ENCODE measurements at regions not wholly inside any gene's neighbourhood (a gene's known extent, or its start where the extent isn't known, plus 50 kb on each side); places are given as distances from the start of the nearest gene placed in this dataset.

- TF ChIP-seq ZFX (IDR thresholded peaks at IDR 0.05) = no peak
- TF ChIP-seq, protein P1, sequence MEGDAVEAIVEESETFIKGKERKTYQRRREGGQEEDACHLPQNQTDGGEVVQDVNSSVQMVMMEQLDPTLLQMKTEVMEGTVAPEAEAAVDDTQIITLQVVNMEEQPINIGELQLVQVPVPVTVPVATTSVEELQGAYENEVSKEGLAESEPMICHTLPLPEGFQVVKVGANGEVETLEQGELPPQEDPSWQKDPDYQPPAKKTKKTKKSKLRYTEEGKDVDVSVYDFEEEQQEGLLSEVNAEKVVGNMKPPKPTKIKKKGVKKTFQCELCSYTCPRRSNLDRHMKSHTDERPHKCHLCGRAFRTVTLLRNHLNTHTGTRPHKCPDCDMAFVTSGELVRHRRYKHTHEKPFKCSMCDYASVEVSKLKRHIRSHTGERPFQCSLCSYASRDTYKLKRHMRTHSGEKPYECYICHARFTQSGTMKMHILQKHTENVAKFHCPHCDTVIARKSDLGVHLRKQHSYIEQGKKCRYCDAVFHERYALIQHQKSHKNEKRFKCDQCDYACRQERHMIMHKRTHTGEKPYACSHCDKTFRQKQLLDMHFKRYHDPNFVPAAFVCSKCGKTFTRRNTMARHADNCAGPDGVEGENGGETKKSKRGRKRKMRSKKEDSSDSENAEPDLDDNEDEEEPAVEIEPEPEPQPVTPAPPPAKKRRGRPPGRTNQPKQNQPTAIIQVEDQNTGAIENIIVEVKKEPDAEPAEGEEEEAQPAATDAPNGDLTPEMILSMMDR (conservative IDR thresholded peaks at IDR 0.05) = no peak
- H3K27ac ChIP-seq = peak overlapping the region; percentile 29
Measured at GRCh38 chr7:155921086-155921803, 109.0 kb upstream of the SHH start.

DNA sequence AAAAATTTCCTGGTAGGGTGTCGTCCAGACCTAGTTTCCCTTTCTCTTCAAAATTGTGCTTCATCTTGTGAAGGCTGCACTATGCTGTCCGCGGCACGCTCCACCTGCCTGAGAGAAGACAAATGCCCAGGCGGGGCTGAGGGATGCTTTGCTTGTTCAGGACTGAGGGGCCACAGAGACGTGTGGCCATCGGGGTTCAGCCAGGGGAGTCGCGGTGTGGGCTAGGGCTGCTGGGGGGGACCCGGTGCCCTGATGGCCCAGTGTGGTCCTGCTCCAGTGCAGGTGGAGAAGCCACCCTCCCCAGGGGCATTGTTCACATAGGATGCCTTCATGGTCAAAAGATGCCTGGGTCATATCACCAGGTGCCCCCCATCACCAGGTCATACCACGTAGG is 107.8 kb upstream of the SHH start:
- TF ChIP-seq, protein P1 (conservative IDR thresholded peaks at IDR 0.05) = no peak
- no peak for TF ChIP-seq ZFX (IDR thresholded peaks at IDR 0.05)
- H3K27ac ChIP-seq = peak overlapping the region; percentile 68; the same call in 1 of the 2 replicates

- TF ChIP-seq, protein P1 (conservative IDR thresholded peaks at IDR 0.05) = no peak
- peak; percentile 51; the same call in 1 of the 2 replicates for TF ChIP-seq ZFX (IDR thresholded peaks at IDR 0.05)
- H3K27ac ChIP-seq = peak overlapping the region; percentile 68
Measured at GRCh38 chr7:155919391-155920067, 107.3 kb upstream of the SHH start.

GRCh38 chr7:155918720-155919390 is 106.6 kb upstream of the SHH start:
- peak overlapping the region; percentile 68 for H3K27ac ChIP-seq
- TF ChIP-seq, protein P1 (conservative IDR thresholded peaks at IDR 0.05) = no peak
- TF ChIP-seq ZFX (IDR thresholded peaks at IDR 0.05) = no peak

DNA sequence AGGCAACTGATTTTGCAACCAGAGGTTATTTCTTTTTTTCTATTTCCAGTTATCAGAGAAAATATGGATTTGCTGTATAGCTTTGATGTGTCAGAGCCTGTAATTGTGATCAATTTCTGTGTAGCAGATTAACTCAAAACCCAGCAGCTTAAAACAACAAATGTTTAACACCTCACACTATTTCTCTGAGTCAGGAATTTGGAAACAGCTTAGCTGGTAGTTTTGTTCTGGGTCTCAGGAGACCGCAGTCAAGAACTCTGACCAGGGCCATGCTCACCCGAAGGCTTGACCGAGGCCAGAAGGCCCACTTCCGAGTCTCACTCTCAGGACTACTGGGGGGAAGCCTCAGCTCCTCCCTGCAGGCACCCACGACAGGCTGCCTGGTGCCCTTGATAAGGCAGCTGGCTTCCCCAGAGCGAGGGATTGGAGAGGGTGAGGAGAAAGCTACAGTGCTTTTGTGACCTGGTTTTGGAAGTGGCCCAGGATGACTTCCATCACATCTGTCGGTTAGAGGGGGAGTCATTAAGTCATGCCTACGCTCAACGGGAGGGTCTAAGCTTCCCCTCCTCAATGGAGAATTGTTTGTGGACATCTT is 105.7 kb upstream of the SHH start:
- TF ChIP-seq, protein P1 (conservative IDR thresholded peaks at IDR 0.05) = no peak
- TF ChIP-seq ZFX (IDR thresholded peaks at IDR 0.05) = no peak
- H3K27ac ChIP-seq = peak overlapping the region; percentile 68

DNA sequence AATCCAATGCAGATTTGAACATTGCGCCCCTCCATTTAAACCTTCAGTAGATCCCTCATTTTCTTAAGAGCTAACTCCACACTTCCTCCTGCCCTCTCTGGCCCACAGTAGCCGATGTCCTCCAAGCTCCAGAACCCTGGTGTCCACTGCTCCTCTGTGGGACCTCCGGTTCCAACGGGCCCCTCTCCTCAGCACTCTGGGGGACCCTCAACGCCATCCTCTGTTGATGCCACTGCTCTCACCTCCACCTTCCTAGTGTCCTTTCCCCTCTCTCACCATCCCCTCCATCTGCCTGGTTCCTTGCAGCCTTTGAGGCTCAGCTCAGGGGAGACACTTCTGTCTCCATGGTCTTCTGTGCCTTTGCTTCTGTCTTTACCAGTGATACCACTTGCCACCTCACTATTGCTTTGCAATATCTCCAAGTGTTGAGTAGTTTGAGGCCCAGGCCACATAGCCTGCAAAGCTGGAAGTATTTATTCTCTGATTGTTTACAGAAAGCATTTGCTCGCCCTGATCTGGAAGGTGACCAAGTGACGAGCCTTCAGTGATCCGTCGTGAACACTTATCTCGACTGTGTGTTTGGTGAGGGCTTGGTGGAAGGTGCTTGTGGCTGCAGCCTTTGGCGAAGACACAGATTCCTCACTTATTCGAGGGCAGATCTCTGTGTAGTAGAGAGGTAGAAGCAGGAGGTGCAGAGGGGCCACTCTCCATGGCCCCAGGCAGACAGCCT is 104.8 kb upstream of the SHH start:
- TF ChIP-seq, protein P1 (conservative IDR thresholded peaks at IDR 0.05) = no peak
- no peak for TF ChIP-seq ZFX (IDR thresholded peaks at IDR 0.05)

More for the DNA sequence above, 104.8 kb upstream of the SHH start:
- peak overlapping the region; percentile 68 for H3K27ac ChIP-seq

All from C4-2B (cell line).